ENCODE measurements at regions not wholly inside any gene's neighbourhood (a gene's known extent, or its start where the extent isn't known, plus 50 kb on each side); places are given as distances from the start of the nearest gene placed in this dataset.

GRCh38 chr13:30850204-30850866 lies 55.7 kb upstream of the MEDAG start:
- no peak overlapping the region for H3K4me3 ChIP-seq (ENCODE audit: low read length)

GRCh38 chr13:30850867-30851211 lies 55.2 kb upstream of the MEDAG start:
- Histone ChIP-seq H3K4me1 (ENCODE audit: control insufficient read depth, low read length) (no peaks in the 10 kb centered on the region), H3K36me3 (ENCODE audit: control insufficient read depth, low read length) (no peaks in the 10 kb centered on the region), H3K4me3 (ENCODE audit: low read length) (no peak overlapping the region), H3K4me2 (ENCODE audit: low read length) (no peak overlapping the region), H3K27me3 (ENCODE audit: control insufficient read depth, low read length) (peaks cover 8% of the 10 kb centered on the region; the same call in 1 of the 2 replicates), H3K79me2 (ENCODE audit: control insufficient read depth, low read length) (no peaks in the 10 kb centered on the region), H3K9me3 (ENCODE audit: control insufficient read depth, insufficient read depth, low read length) (no peaks in the 10 kb centered on the region), H3K27ac (ENCODE audit: low read depth, low read length) (no peak overlapping the region), H3K9me2 (replicated peaks; ENCODE audit: control insufficient read depth, low read length) (no peaks in the 10 kb centered on the region), H4K20me1 (ENCODE audit: control insufficient read depth, insufficient read depth, low read depth, low read length) (no peaks in the 10 kb centered on the region), H3F3A (ENCODE audit: control insufficient read depth, insufficient read depth) (no peaks in the 10 kb centered on the region)
- TF ChIP-seq CTCF (IDR thresholded peaks at IDR 0.05; ENCODE audit: low read depth, low read length, poor library complexity, severe bottlenecking): no peak
- no peak for TF ChIP-seq EZH2phosphoT487 (IDR thresholded peaks at IDR 0.05; ENCODE audit: borderline replicate concordance, low read length)

More at GRCh38 chr13:30850204-30850866, 55.7 kb upstream of the MEDAG start:
- H3K9me2 ChIP-seq (replicated peaks; ENCODE audit: control insufficient read depth, low read length): no peaks in the 10 kb centered on the region
- H4K20me1 ChIP-seq (ENCODE audit: control insufficient read depth, insufficient read depth, low read depth, low read length): no peaks in the 10 kb centered on the region
- no peaks in the 10 kb centered on the region for H3K4me1 ChIP-seq (ENCODE audit: control insufficient read depth, low read length)
- peaks cover 8% of the 10 kb centered on the region; the same call in 1 of the 2 replicates for H3K27me3 ChIP-seq (ENCODE audit: control insufficient read depth, low read length)
- H3K36me3 ChIP-seq (ENCODE audit: control insufficient read depth, low read length): no peaks in the 10 kb centered on the region
- H3F3A ChIP-seq (ENCODE audit: control insufficient read depth, insufficient read depth): no peaks in the 10 kb centered on the region
- no peak overlapping the region for H3K4me2 ChIP-seq (ENCODE audit: low read length)
- no peak overlapping the region for H3K27ac ChIP-seq (ENCODE audit: low read depth, low read length)
- H3K9me3 ChIP-seq (ENCODE audit: control insufficient read depth, insufficient read depth, low read length): no peaks in the 10 kb centered on the region
- H3K79me2 ChIP-seq (ENCODE audit: control insufficient read depth, low read length): no peaks in the 10 kb centered on the region
- TF ChIP-seq EZH2phosphoT487 (IDR thresholded peaks at IDR 0.05; ENCODE audit: borderline replicate concordance, low read length): no peak
- no peak for TF ChIP-seq CTCF (IDR thresholded peaks at IDR 0.05; ENCODE audit: low read depth, low read length, poor library complexity, severe bottlenecking)

- Histone ChIP-seq H3K9me3 (ENCODE audit: control insufficient read depth, insufficient read depth, low read length) (no peaks in the 10 kb centered on the region), H3K36me3 (ENCODE audit: control insufficient read depth, low read length) (no peaks in the 10 kb centered on the region), H4K20me1 (ENCODE audit: control insufficient read depth, insufficient read depth, low read depth, low read length) (no peaks in the 10 kb centered on the region), H3K9me2 (replicated peaks; ENCODE audit: control insufficient read depth, low read length) (no peaks in the 10 kb centered on the region), H3K79me2 (ENCODE audit: control insufficient read depth, low read length) (no peaks in the 10 kb centered on the region), H3K4me1 (ENCODE audit: control insufficient read depth, low read length) (no peaks in the 10 kb centered on the region), H3F3A (ENCODE audit: control insufficient read depth, insufficient read depth) (no peaks in the 10 kb centered on the region), H3K27ac (ENCODE audit: low read depth, low read length) (no peak overlapping the region), H3K27me3 (ENCODE audit: control insufficient read depth, low read length) (peaks cover 8% of the 10 kb centered on the region; the same call in 1 of the 2 replicates), H3K4me2 (ENCODE audit: low read length) (no peak overlapping the region), H3K4me3 (ENCODE audit: low read length) (no peak overlapping the region)
- no peak for TF ChIP-seq EZH2phosphoT487 (IDR thresholded peaks at IDR 0.05; ENCODE audit: borderline replicate concordance, low read length)
- no peak for TF ChIP-seq CTCF (IDR thresholded peaks at IDR 0.05; ENCODE audit: low read depth, low read length, poor library complexity, severe bottlenecking)
Measured at GRCh38 chr13:30851697-30852096, 54.4 kb upstream of the MEDAG start.

Measured in DOHH2 (cell line).